Liver (tissue), 8 donors: ENCODE measurements at regions not wholly inside any gene's neighbourhood (a gene's known extent, or its start where the extent isn't known, plus 50 kb on each side); places are given as distances from the start of the nearest gene placed in this dataset.

Experiments used
- DNase-seq: peaks from one replicate; pipeline ENCODE4 v3.0.0-alpha.2; 2017; ENCODE audit warnings: low spot score
- H3K27ac ChIP-seq, 2 donors: one replicate each; pipeline ENCODE4 v1.7.0; 2013; ENCODE audit warnings: inconsistent platforms in 2 of 2, low read length in 2 of 2, control low read depth in 1 of 2, low read depth in 1 of 2, mild to moderate bottlenecking in 1 of 2
- H3K27me3 ChIP-seq, 4 donors: one replicate each; pipeline versions ENCODE4 v1.6.1 to v1.7.0; 2013; ENCODE audit warnings: low read length in 3 of 4, inconsistent platforms in 1 of 4, mild to moderate bottlenecking in 1 of 4, moderate library complexity in 1 of 4; ENCODE audit not compliant: control insufficient read depth in 4 of 4, insufficient read depth in 4 of 4
- H3K36me3 ChIP-seq, 4 donors: one replicate each; pipeline versions ENCODE4 v1.6.1 to v1.7.0; 2013; ENCODE audit warnings: low read length in 3 of 4, mild to moderate bottlenecking in 3 of 4, low read depth in 1 of 4, moderate library complexity in 1 of 4; ENCODE audit not compliant: control insufficient read depth in 4 of 4, insufficient read depth in 3 of 4
- H3K4me1 ChIP-seq, 4 donors: one replicate each; pipeline versions ENCODE4 v1.6.1 to v1.7.0; 2013; ENCODE audit warnings: low read length in 3 of 4, mild to moderate bottlenecking in 3 of 4, moderate library complexity in 1 of 4; ENCODE audit not compliant: control insufficient read depth in 4 of 4, insufficient read depth in 4 of 4
- H3K4me3 ChIP-seq, 3 donors: one replicate each; pipeline versions ENCODE4 v1.6.1 to v1.7.0; 2013; ENCODE audit warnings: low read length in 3 of 3, control low read depth in 1 of 3, low read depth in 1 of 3, mild to moderate bottlenecking in 1 of 3
- H3K9ac ChIP-seq, 2 donors: one replicate each; pipeline ENCODE4 v1.7.0; 2013; ENCODE audit warnings: low read length in 2 of 2, mild to moderate bottlenecking in 2 of 2, moderate library complexity in 2 of 2, control low read depth in 1 of 2, low read depth in 1 of 2
- H3K9me3 ChIP-seq, 4 donors: one replicate each; pipeline versions ENCODE4 v1.6.1 to v1.7.0; 2013; ENCODE audit warnings: low read length in 3 of 4; ENCODE audit not compliant: control insufficient read depth in 4 of 4
- ATF3 ChIP-seq: IDR thresholded peaks from 2 replicates; pipeline ENCODE4 v1.6.1; 2016; ENCODE audit warnings: antibody characterized with exemption
- CTCF ChIP-seq: fragments of 150-350 bp; IDR thresholded peaks from 2 replicates; pipeline ENCODE4 v1.5.1; 2017; ENCODE audit warnings: improper control_type of control experiment, low read depth, low read length; ENCODE audit not compliant: missing input control
- EGR1 ChIP-seq, 2 donors: IDR thresholded peaks; 2 replicates each; pipeline ENCODE4 v1.6.1; 2016 to 2018; ENCODE audit warnings: antibody characterized with exemption in 2 of 2, low read depth in 2 of 2
- FOXA1 ChIP-seq: IDR thresholded peaks from 2 replicates; pipeline ENCODE4 v1.6.1; 2016; ENCODE audit warnings: antibody characterized with exemption
- FOXA2 ChIP-seq: IDR thresholded peaks from 2 replicates; pipeline ENCODE4 v1.6.1; 2016; ENCODE audit warnings: antibody characterized with exemption
- GABPA ChIP-seq, 2 donors: IDR thresholded peaks in 1 of 2; conservative IDR thresholded peaks in 1 of 2; 2 replicates each; pipeline ENCODE4 v1.6.1; 2016; ENCODE audit warnings: antibody characterized with exemption in 2 of 2, mild to moderate bottlenecking in 1 of 2, moderate library complexity in 1 of 2
- HNF4G ChIP-seq: IDR thresholded peaks from 2 replicates; pipeline ENCODE4 v1.6.1; 2016; ENCODE audit warnings: antibody characterized with exemption
- JUND ChIP-seq, 2 donors: IDR thresholded peaks; 2 replicates each; pipeline ENCODE4 v1.6.1; 2016; ENCODE audit warnings: antibody characterized with exemption in 2 of 2
- MAX ChIP-seq: IDR thresholded peaks from 2 replicates; pipeline ENCODE4 v1.6.1; 2016; ENCODE audit warnings: antibody characterized with exemption
- NR2F2 ChIP-seq: IDR thresholded peaks from 2 replicates; pipeline ENCODE4 v1.6.1; 2016; ENCODE audit warnings: antibody characterized with exemption
- RAD21 ChIP-seq, 2 donors: IDR thresholded peaks; 2 replicates each; pipeline ENCODE4 v1.6.1; 2016; ENCODE audit warnings: antibody characterized with exemption in 2 of 2, mild to moderate bottlenecking in 2 of 2
- REST ChIP-seq: IDR thresholded peaks from 2 replicates; pipeline ENCODE4 v1.6.1; 2016; ENCODE audit warnings: antibody characterized with exemption, mild to moderate bottlenecking
- RXRA ChIP-seq, 2 donors: IDR thresholded peaks; 2 replicates each; pipeline ENCODE4 v1.6.1; 2017 to 2018; ENCODE audit warnings: antibody characterized with exemption in 2 of 2, mild to moderate bottlenecking in 1 of 2
- SP1 ChIP-seq: IDR thresholded peaks from 2 replicates; pipeline ENCODE4 v1.6.1; 2018; ENCODE audit warnings: antibody characterized with exemption, mild to moderate bottlenecking
- TAF1 ChIP-seq: conservative IDR thresholded peaks from 2 replicates; pipeline ENCODE4 v1.6.1; 2016; ENCODE audit warnings: antibody characterized with exemption, mild to moderate bottlenecking
- YY1 ChIP-seq: IDR thresholded peaks from 2 replicates; pipeline ENCODE4 v1.6.1; 2016; ENCODE audit warnings: antibody characterized with exemption, mild to moderate bottlenecking
- ZBTB33 ChIP-seq: IDR thresholded peaks from 2 replicates; pipeline ENCODE4 v1.6.1; 2016; ENCODE audit warnings: antibody characterized with exemption
- WGBS: extraction: QIAGEN DNeasy Blood & Tissue Kit; methylation state at CpG from one replicate; pipeline ENCODE4 v1.1.7; 2013; 5-methylcytosine and 5-hydroxymethylcytosine counted together
- donor health status: healthy.
- donor health status: healthy.
- donor health status: healthy.
- donor health status: healthy.
- donor health status: healthy.

- H3K4me3 ChIP-seq: no peak overlapping the region
- 83% methylated on average over 5 of the region's 5 CpGs for WGBS
- H3K27ac ChIP-seq: no peak overlapping the region
- H3K9ac ChIP-seq: no peak overlapping the region
- H3K36me3 ChIP-seq: no peaks in the 10 kb centered on the region
- H3K4me1 ChIP-seq: peaks cover 0 to 2% (median 0%) of the 10 kb centered on the region in 4 donors
- DNase-seq: no peak
- H3K9me3 ChIP-seq: no peaks in the 10 kb centered on the region
- TF ChIP-seq TAF1 (no peak), ZBTB33 (no peak), SP1 (no peak), GABPA (IDR thresholded peaks at IDR 0.05 in 1 of 2, conservative IDR thresholded peaks at IDR 0.05 in 1 of 2) (no peak), YY1 (no peak), NR2F2 (no peak), FOXA2 (no peak)
- no peaks in the 10 kb centered on the region for H3K27me3 ChIP-seq
Measured at GRCh38 chr6:90388395-90388794, 91.8 kb upstream of the BACH2 start.

- 77% methylated on average over 1 of the region's 1 CpG for WGBS
- Histone ChIP-seq H3K9me3 (no peaks in the 10 kb centered on the region), H3K36me3 (no peaks in the 10 kb centered on the region), H3K27me3 (no peaks in the 10 kb centered on the region), H3K4me3 (no peak overlapping the region), H3K4me1 (peaks cover 0 to 2% (median 0%) of the 10 kb centered on the region in 4 donors), H3K9ac (no peak overlapping the region), H3K27ac (no peak overlapping the region)
- no peak for TF ChIP-seq SP1
- TF ChIP-seq TAF1: no peak
- no peak for TF ChIP-seq NR2F2
- no peak for TF ChIP-seq RAD21 (IDR thresholded peaks at IDR 0.05)
- TF ChIP-seq CTCF: no peak
- no peak for TF ChIP-seq JUND (IDR thresholded peaks at IDR 0.05)
- no peak for TF ChIP-seq GABPA (IDR thresholded peaks at IDR 0.05 in 1 of 2, conservative IDR thresholded peaks at IDR 0.05 in 1 of 2)
- TF ChIP-seq ZBTB33: no peak
- TF ChIP-seq MAX: no peak
- no peak for TF ChIP-seq ATF3
- TF ChIP-seq HNF4G: no peak
- TF ChIP-seq RXRA (IDR thresholded peaks at IDR 0.05): no peak
- no peak for TF ChIP-seq FOXA1
- TF ChIP-seq FOXA2: no peak
- TF ChIP-seq REST: no peak
- no peak for TF ChIP-seq EGR1 (IDR thresholded peaks at IDR 0.05; ENCODE audit: low read depth in 2 of 2)
- DNase-seq: no peak
Measured at GRCh38 chr6:90387826-90388225, 91.2 kb upstream of the BACH2 start.
